Tibial nerve (tissue), 3 donors: ENCODE measurements at regions not wholly inside any gene's neighbourhood (a gene's known extent, or its start where the extent isn't known, plus 50 kb on each side); places are given as distances from the start of the nearest gene placed in this dataset.

Experiments
- CTCF ChIP-seq, 5 experiments: fragments of 200-600 bp in 3 of 5; fragments of 450-650 bp in 2 of 5; sonication (generic) in 3 of 5; IDR thresholded peaks; one replicate each; pipeline ENCODE4 v1.5.1; 2016 to 2019; ENCODE audit warnings: antibody characterized with exemption in 5 of 5, mild to moderate bottlenecking in 3 of 5, moderate library complexity in 2 of 5
- POLR2A ChIP-seq, 2 donors: fragments of 450-650 bp; IDR thresholded peaks; one replicate each; pipeline ENCODE4 v1.6.1; 2017; ENCODE audit warnings: antibody characterized with exemption in 2 of 2, mild to moderate bottlenecking in 2 of 2, moderate library complexity in 2 of 2

GRCh38 chr1:31503570-31503969 is 72.7 kb upstream of the TINAGL1 start:
- TF ChIP-seq POLR2A (IDR thresholded peaks at IDR 0.05) (no peak), CTCF (IDR thresholded peaks at IDR 0.05) (no peak)
